ENCODE measurements at regions not wholly inside any gene's neighbourhood (a gene's known extent, or its start where the extent isn't known, plus 50 kb on each side); places are given as distances from the start of the nearest gene placed in this dataset.

GRCh38 chr9:107933097-107933496, 443.5 kb upstream of the KLF4 start:
- DNase-seq, result no peak

- no peak for DNase-seq
Observed at GRCh38 chr9:107932601-107933000, 443.0 kb upstream of the KLF4 start.

GRCh38 chr9:107932046-107932445, 442.5 kb upstream of the KLF4 start:
- no peak for DNase-seq

GRCh38 chr9:107931071-107931715, 441.6 kb upstream of the KLF4 start:
- DNase-seq, result no peak

GRCh38 chr9:107929443-107929842, 439.9 kb upstream of the KLF4 start:
- DNase-seq, result no peak

DNA sequence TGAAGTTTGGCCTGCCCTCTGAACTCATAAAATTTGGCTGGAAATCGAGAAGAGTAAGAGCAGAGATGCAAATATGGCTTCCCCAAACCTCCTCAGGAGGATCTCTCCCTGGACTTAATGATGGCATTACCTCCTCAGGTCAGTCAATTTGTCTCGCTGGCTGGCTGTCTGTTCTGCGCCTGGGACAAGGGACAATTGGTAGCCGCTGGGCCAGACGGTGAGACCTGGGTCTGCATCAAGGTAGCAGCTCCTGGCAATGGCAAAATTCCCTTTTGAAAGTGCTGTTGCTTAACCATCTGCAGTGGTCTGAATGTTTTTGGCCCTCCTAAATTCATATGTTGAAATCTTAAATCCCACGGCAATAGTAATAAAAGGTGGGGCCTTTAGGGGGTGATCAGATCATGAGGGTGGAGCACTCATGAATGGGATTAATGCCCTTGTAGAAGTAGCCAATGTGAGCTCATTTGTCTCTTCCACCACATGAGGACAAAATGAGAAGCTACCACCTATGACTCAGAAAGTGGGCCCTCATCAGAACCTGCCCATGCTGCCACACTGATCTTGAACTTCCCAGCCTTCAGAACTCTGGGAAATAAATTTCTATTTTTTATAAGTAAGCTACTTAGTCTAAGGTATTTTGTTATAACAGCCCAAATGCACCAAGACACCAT, 439.3 kb upstream of the KLF4 start:
- no peak for DNase-seq

- DNase-seq, result no peak
Observed at GRCh38 chr9:107927276-107927675, 437.7 kb upstream of the KLF4 start.

GRCh38 chr9:107925749-107926297, 436.3 kb upstream of the KLF4 start:
- DNase-seq, result no peak

GRCh38 chr9:107922260-107922659, 432.7 kb upstream of the KLF4 start:
- DNase-seq, result no peak

- no peak for DNase-seq
Observed at GRCh38 chr9:107919263-107919662, 429.7 kb upstream of the KLF4 start.

DNA sequence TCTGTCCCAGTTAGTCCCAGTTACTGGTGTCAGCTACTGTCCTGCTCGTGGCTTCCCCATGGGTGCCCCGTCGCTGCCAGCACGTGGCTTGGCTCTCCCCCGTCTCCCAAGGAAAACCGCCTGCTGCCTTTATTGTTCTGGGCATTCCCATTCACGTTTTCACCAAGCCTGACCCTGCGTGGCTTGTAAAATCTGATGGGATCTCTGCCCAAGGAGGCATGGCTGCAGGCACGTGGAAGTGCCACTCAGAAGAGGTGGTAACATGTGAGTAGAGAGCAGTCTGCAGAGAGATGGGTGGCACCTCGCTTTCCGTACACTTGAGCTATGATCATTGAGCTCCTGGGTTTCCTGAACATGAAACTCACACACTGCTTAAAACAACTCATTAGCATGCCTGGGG, 429.2 kb upstream of the KLF4 start:
- no peak for DNase-seq

- no peak for DNase-seq
Observed at GRCh38 chr9:107914151-107914550, 424.6 kb upstream of the KLF4 start.

GRCh38 chr9:107907715-107908114, 418.1 kb upstream of the KLF4 start:
- no peak for DNase-seq

GRCh38 chr9:107907255-107907654, 417.7 kb upstream of the KLF4 start:
- DNase-seq, result no peak

GRCh38 chr9:107906074-107906473, 416.5 kb upstream of the KLF4 start:
- DNase-seq, result no peak

DNA sequence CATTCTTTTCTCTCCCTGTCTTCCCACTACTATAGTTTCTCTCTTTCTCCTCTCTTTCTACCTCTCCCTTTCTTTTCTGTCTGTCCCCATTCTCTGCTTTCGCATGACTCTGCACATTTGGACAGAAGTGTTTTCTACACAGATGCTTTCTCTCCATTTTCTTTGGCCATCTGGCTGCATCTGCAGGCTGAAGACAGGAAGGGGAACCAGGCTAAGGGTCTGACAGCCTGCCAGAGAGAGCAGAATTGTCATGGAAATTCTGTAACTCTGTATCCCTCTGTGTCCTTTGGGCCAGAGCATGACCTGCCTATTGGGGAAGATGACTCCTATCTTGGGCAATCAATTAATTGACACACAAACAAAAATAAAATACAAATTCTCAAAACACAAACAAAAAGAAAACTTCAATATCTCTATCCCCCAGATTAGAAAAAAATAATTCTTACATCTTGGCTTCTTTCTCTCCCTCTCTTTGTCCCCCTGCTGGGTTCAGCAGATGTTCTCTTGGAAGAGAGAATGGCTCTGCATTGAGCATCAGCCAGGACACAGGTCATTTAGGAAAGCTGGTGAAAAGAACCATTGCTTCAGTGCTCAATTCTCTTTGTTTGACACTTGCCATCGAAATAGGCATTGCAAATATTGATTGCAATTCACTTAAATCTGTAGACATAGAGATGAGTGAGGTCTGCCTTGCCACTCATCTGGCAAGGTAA, 415.9 kb upstream of the KLF4 start:
- DNase-seq, result no peak

DNA sequence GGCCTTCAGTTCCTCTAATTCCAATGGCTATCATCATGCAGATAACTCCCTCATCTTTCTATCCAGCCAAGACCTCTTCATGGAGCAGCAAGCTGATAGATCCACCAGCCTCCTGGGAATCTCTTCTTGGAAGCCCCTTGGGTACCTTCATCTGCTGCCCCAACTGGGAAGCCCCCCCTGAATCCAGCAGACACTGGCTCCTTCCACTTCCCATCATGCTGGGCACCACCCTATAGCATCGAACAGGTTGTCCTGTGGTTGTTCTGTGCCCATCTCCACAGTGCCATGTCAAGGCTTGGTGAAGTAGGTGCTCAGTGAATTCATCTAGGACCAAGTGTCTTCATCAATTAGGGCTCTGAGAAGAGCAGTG, 410.4 kb upstream of the KLF4 start:
- DNase-seq, result no peak

GRCh38 chr9:107898761-107899160, 409.2 kb upstream of the KLF4 start:
- no peak for DNase-seq

- no peak for DNase-seq
Observed at GRCh38 chr9:107896544-107896943, 407.0 kb upstream of the KLF4 start.

- no peak for DNase-seq
Observed at GRCh38 chr9:107895501-107896001, 406.0 kb upstream of the KLF4 start.

GRCh38 chr9:107894572-107895261, 405.1 kb upstream of the KLF4 start:
- no peak for DNase-seq

- DNase-seq, result no peak
Observed at GRCh38 chr9:107890921-107891465, 401.4 kb upstream of the KLF4 start.

DNA sequence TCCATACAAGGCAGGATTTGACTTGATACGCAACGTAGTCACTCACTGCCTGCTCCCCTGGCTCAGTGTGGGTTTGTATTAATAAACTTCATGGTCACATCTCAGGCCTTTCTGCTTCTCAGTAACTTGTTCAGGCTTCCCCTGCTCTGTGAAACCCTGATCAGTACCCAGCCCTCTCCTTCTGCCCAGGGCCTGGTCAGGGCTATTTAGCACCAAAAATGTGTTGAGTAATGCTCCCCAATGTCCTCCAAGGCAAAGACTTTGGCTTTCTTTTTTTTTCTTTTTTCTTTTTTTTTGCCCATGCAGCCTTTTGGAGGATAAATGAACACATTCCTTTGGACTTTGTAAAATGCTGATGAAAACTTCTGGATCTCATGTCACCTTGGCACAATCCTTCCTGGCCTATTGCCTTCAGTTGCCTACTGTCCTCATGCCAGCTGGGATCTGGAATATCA, 399.2 kb upstream of the KLF4 start:
- no peak for DNase-seq
